H1 (cell line): ENCODE measurements at regions not wholly inside any gene's neighbourhood (a gene's known extent, or its start where the extent isn't known, plus 50 kb on each side); places are given as distances from the start of the nearest gene placed in this dataset.

Experiments used
- CTCF ChIA-PET: fragments of 300-600 bp; sonication (Branson Sonifier 250); formaldehyde crosslinking; loops from one replicate; lab custom pipeline; 2021; ENCODE audit not compliant: partially characterized antibody; lab: Charles Lee
- POLR2A ChIA-PET: fragments of 300-600 bp; sonication (Branson Sonifier 250); formaldehyde crosslinking; loops from one replicate; lab custom pipeline; 2021; ENCODE audit warnings: inconsistent platforms; ENCODE audit not compliant: partially characterized antibody; lab: Charles Lee
- DNase-seq, 2 experiments: peaks; one replicate each; pipeline versions ENCODE4 v3.0.0 to v3.0.0-alpha.2; 2010 to 2022; ENCODE audit warnings: low spot score in 2 of 2, low read depth in 1 of 2, mixed read lengths in 1 of 2
- FAIRE-seq: peaks from 2 replicates; lab custom pipeline; 2011; peaks lifted over from hg19 to GRCh38; lab: Jason Lieb, UNC
- H2AFZ ChIP-seq: 2 replicates; pipeline ENCODE4 v1.8.1; 2012; ENCODE audit warnings: low read length, inconsistent platforms
- H2AK5ac ChIP-seq: 2 replicates; pipeline ENCODE4 v1.6.1; 2013; ENCODE audit warnings: low read depth, low read length
- H2BK120ac ChIP-seq: replicated peaks from 2 replicates; pipeline ENCODE3; 2013; ENCODE audit warnings: low read depth, low read length, inconsistent platforms
- H2BK12ac ChIP-seq: 2 replicates; pipeline ENCODE4 v1.6.1; 2013; ENCODE audit warnings: low read depth, low read length
- H2BK15ac ChIP-seq: 2 replicates; pipeline ENCODE4 v1.6.1; 2013; ENCODE audit warnings: low read length
- H2BK20ac ChIP-seq: 2 replicates; pipeline ENCODE4 v1.6.1; 2013; ENCODE audit warnings: low read length
- H2BK5ac ChIP-seq: 2 replicates; pipeline ENCODE4 v1.6.1; 2013; ENCODE audit warnings: low read depth, low read length
- H3K14ac ChIP-seq: 2 replicates; pipeline ENCODE4 v1.6.1; 2013; ENCODE audit warnings: inconsistent platforms; ENCODE audit not compliant: insufficient read length
- H3K18ac ChIP-seq: 2 replicates; pipeline ENCODE4 v1.6.1; 2013; ENCODE audit warnings: low read length; ENCODE audit errors: extremely low read depth
- H3K23ac ChIP-seq: 2 replicates; pipeline ENCODE4 v1.6.1; 2013; ENCODE audit warnings: inconsistent platforms; ENCODE audit not compliant: insufficient read length
- H3K23me2 ChIP-seq: 2 replicates; pipeline ENCODE4 v1.6.1; 2013; ENCODE audit warnings: low read depth, low read length
- H3K27ac ChIP-seq: 2 replicates; pipeline ENCODE4 v1.6.1; 2011; ENCODE audit warnings: low read depth, low read length, inconsistent platforms
- H3K27me3 ChIP-seq, 4 experiments: replicated peaks in 1 of 4; 1 replicate in 1 of 4; 2 replicates in 3 of 4; pipeline versions ENCODE4 v1.6.1 to v1.8.1; 2011 to 2013; ENCODE audit warnings: low read length in 3 of 4, mild to moderate bottlenecking in 3 of 4, inconsistent platforms in 2 of 4, mixed read lengths in 2 of 4, moderate library complexity in 1 of 4; ENCODE audit not compliant: control insufficient read depth in 3 of 4, insufficient read depth in 3 of 4; ENCODE audit errors: extremely low read depth in 1 of 4
- H3K36me3 ChIP-seq, 4 experiments: 2 replicates each; pipeline versions ENCODE4 v1.6.1 to v1.8.1; 2011 to 2013; ENCODE audit warnings: mild to moderate bottlenecking in 4 of 4, low read length in 3 of 4, moderate library complexity in 2 of 4, control low read depth in 1 of 4, inconsistent platforms in 1 of 4; ENCODE audit not compliant: insufficient read depth in 4 of 4, control insufficient read depth in 2 of 4
- H3K4ac ChIP-seq: replicated peaks from 2 replicates; pipeline ENCODE3; 2013; ENCODE audit warnings: low read length, low read depth, mixed read lengths, inconsistent platforms; ENCODE audit not compliant: insufficient read length
- H3K4me1 ChIP-seq, 4 experiments: replicated peaks in 1 of 4; 1 replicate in 1 of 4; 2 replicates in 3 of 4; pipeline versions ENCODE4 v1.6.1 to v1.8.1; 2011 to 2013; ENCODE audit warnings: low read length in 3 of 4, inconsistent platforms in 2 of 4, mixed read lengths in 1 of 4; ENCODE audit not compliant: insufficient read depth in 4 of 4, control insufficient read depth in 3 of 4
- H3K4me2 ChIP-seq, 2 experiments: 2 replicates each; pipeline versions ENCODE4 v1.6.1 to v1.8.1; 2011 to 2013; ENCODE audit warnings: low read depth in 2 of 2, low read length in 2 of 2, control low read depth in 1 of 2, inconsistent platforms in 1 of 2, mild to moderate bottlenecking in 1 of 2; ENCODE audit not compliant: insufficient read depth in 1 of 2
- H3K4me3 ChIP-seq, 4 experiments: fragments of 200-600, 300-600 bp in 1 of 4; sonication (generic), shearing (Covaris generic), sonication (Bioruptor Twin) in 1 of 4; 2 replicates each; pipeline versions ENCODE4 v1.5.1 to v1.8.1; 2011 to 2016; ENCODE audit warnings: low read length in 4 of 4, low read depth in 3 of 4, control low read depth in 2 of 4, inconsistent platforms in 2 of 4, mild to moderate bottlenecking in 2 of 4, mixed read lengths in 1 of 4, moderate library complexity in 1 of 4; ENCODE audit not compliant: insufficient read depth in 2 of 4; ENCODE audit errors: extremely low read depth in 1 of 4
- H3K56ac ChIP-seq: replicated peaks from 2 replicates; pipeline ENCODE3; 2013; ENCODE audit warnings: low read depth, mild to moderate bottlenecking, mixed read lengths, low read length, inconsistent platforms; ENCODE audit not compliant: insufficient read length
- H3K79me1 ChIP-seq: 2 replicates; pipeline ENCODE4 v1.6.1; 2013; ENCODE audit warnings: low read depth, low read length, control low read depth
- H3K79me2 ChIP-seq, 2 experiments: 2 replicates each; pipeline versions ENCODE4 v1.6.1 to v1.8.1; 2012 to 2013; ENCODE audit warnings: low read length in 2 of 2, mild to moderate bottlenecking in 2 of 2, inconsistent platforms in 1 of 2; ENCODE audit not compliant: insufficient read depth in 2 of 2, control insufficient read depth in 1 of 2
- H3K9ac ChIP-seq, 4 experiments: replicated peaks in 1 of 4; 1 replicate in 1 of 4; 2 replicates in 3 of 4; pipeline versions ENCODE4 v1.6.1 to v1.8.1; 2011 to 2013; ENCODE audit warnings: low read depth in 3 of 4, low read length in 3 of 4, control low read depth in 2 of 4, mild to moderate bottlenecking in 2 of 4, moderate library complexity in 2 of 4, inconsistent platforms in 1 of 4; ENCODE audit errors: extremely low read depth in 1 of 4
- H3K9me3 ChIP-seq, 2 experiments: 2 replicates each; pipeline versions ENCODE4 v1.6.1 to v1.8.1; 2012 to 2013; ENCODE audit warnings: mild to moderate bottlenecking in 2 of 2, moderate library complexity in 2 of 2, control low read depth in 1 of 2, inconsistent platforms in 1 of 2, low read depth in 1 of 2, low read length in 1 of 2, mixed read lengths in 1 of 2; ENCODE audit not compliant: insufficient read depth in 2 of 2
- H4K20me1 ChIP-seq, 2 experiments: replicated peaks in 1 of 2; 2 replicates each; pipeline versions ENCODE3 to v1.8.1; 2011 to 2013; ENCODE audit warnings: inconsistent platforms in 2 of 2, low read length in 2 of 2, mild to moderate bottlenecking in 1 of 2; ENCODE audit not compliant: insufficient read depth in 2 of 2, control insufficient read depth in 1 of 2
- H4K5ac ChIP-seq: 2 replicates; pipeline ENCODE4 v1.6.1; 2013; ENCODE audit warnings: low read length, low read depth, mixed read lengths, inconsistent platforms; ENCODE audit not compliant: insufficient read length
- H4K8ac ChIP-seq: 2 replicates; pipeline ENCODE4 v1.8.0; 2013; ENCODE audit warnings: mild to moderate bottlenecking, moderate library complexity, low read length, inconsistent platforms; ENCODE audit not compliant: insufficient read depth; ENCODE audit errors: extremely low read depth
- H4K91ac ChIP-seq: replicated peaks from 2 replicates; pipeline ENCODE3; 2013; ENCODE audit warnings: low read length, mixed read lengths, inconsistent platforms; ENCODE audit not compliant: insufficient read length
- CHD1 ChIP-seq: IDR thresholded peaks from 2 replicates; pipeline ENCODE4 v1.6.1; 2012; ENCODE audit warnings: low read depth, low read length, improper control_type of control experiment
- MAFK ChIP-seq: IDR thresholded peaks from 2 replicates; pipeline ENCODE4 v1.6.1; 2012; ENCODE audit warnings: low read depth, mild to moderate bottlenecking, improper control_type of control experiment, low read length
- PHF8 ChIP-seq: fragments of 200-600 bp; sonication (generic); conservative IDR thresholded peaks from 2 replicates; pipeline ENCODE4 v1.7.1; 2012; ENCODE audit warnings: low read depth, mild to moderate bottlenecking, inconsistent platforms, low read length, moderate library complexity
- POLR2A ChIP-seq, 2 experiments: IDR thresholded peaks; 1 replicate in 1 of 2; 2 replicates in 1 of 2; pipeline ENCODE4 v1.6.1; 2011; ENCODE audit warnings: low read depth in 2 of 2, low read length in 2 of 2, mild to moderate bottlenecking in 2 of 2; ENCODE audit errors: control extremely low read depth in 1 of 2
- RAD21 ChIP-seq, 2 experiments: IDR thresholded peaks in 1 of 2; conservative IDR thresholded peaks in 1 of 2; 2 replicates each; pipeline ENCODE4 v1.6.1; 2011; ENCODE audit warnings: low read depth in 2 of 2, low read length in 2 of 2, improper control_type of control experiment in 1 of 2, inconsistent platforms in 1 of 2, mild to moderate bottlenecking in 1 of 2, moderate library complexity in 1 of 2
- SIX5 ChIP-seq: IDR thresholded peaks from 2 replicates; pipeline ENCODE4 v1.6.1; 2011; ENCODE audit warnings: mild to moderate bottlenecking, low read depth, low read length
- ZNF274 ChIP-seq: IDR thresholded peaks from 2 replicates; pipeline ENCODE4 v1.7.0; 2012; ENCODE audit warnings: low read length, borderline replicate concordance; ENCODE audit errors: extremely low read depth
- WGBS, 2 experiments: shearing (Covaris generic) in 1 of 2; methylation state at CpG; one replicate each; pipeline versions ENCODE4 v1.1.6 to v1.1.7; 2013 to 2015; ENCODE audit warnings: low lambda C conversion rate in 2 of 2, mixed read lengths in 2 of 2, inconsistent platforms in 1 of 2, low coverage in 1 of 2, missing lambda C conversion rate in 1 of 2; ENCODE audit not compliant: insufficient replicate concordance in 2 of 2, insufficient coverage in 1 of 2, insufficient read length in 1 of 2; ENCODE audit errors: extremely low coverage in 1 of 2, missing lambda C conversion rate in 1 of 2; 5-methylcytosine and 5-hydroxymethylcytosine counted together

DNA sequence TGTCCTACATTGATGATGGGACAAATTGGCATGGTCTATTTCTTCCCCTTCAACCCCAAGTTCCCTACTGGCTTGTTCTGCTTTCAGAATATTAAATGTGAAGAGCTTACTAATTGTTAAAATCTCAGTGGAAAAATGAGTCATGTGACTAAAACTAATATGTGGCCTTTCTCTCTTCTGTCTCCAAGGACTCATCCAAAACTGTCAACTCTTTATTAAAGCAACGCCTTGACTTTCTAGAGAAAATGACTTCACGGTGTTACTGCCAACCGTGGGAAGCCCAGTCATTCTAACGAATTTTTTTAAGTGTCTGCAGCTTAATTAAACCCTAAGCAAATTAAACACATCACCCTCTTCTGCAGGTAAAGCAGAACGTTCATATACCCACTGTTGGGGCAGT, 431.6 kb downstream of the DTWD2 start:
- Histone ChIP-seq H3K14ac (no peak overlapping the region), H3K36me3 (no peaks in the 10 kb centered on the region), H4K5ac (no peak overlapping the region), H2AFZ (no peak overlapping the region), H3K79me1 (no peaks in the 10 kb centered on the region), H3K23me2 (no peaks in the 10 kb centered on the region), H3K4ac (no peak overlapping the region), H3K79me2 (no peaks in the 10 kb centered on the region), H3K9me3 (no peaks in the 10 kb centered on the region), H4K20me1 (no peaks in the 10 kb centered on the region), H3K4me2 (no peak overlapping the region)
- ChIA-PET POLR2A (interaction anchor here (1.1 kb wide), 1 partner anchor 18 kb away, joined by 3 read pairs; no protein-coding TSS in a partner anchor), CTCF (interaction anchor here (0.9 kb wide), 1 partner anchor 9 kb away, joined by 3 read pairs; no protein-coding TSS in a partner anchor)
- TF ChIP-seq ZNF274 (no peak), POLR2A (IDR thresholded peaks at IDR 0.05; ENCODE audit: control extremely low read depth in 1 of 2, low read depth in 2 of 2, low read length in 2 of 2) (no peak), RAD21 (IDR thresholded peaks at IDR 0.05 in 1 of 2, conservative IDR thresholded peaks at IDR 0.05 in 1 of 2; ENCODE audit: low read depth in 2 of 2, low read length in 2 of 2) (no peak), PHF8 (no peak), SIX5 (no peak), CHD1 (no peak), MAFK (no peak)
- TF ChIP-seq, all 59 proteins: peak for 0
- Histone ChIP-seq H3K56ac (no peak overlapping the region), H4K8ac (no peak overlapping the region), H2BK5ac (no peak overlapping the region), H3K27ac (no peak overlapping the region), H4K91ac (no peak overlapping the region), H2BK15ac (no peak overlapping the region), H2BK12ac (no peak overlapping the region), H2AK5ac (no peak overlapping the region), H2BK120ac (no peak overlapping the region), H3K23ac (no peak overlapping the region), H3K27me3 (no peaks in the 10 kb centered on the region), H2BK20ac (no peak overlapping the region), H3K18ac (no peak overlapping the region), H3K9ac (no peak overlapping the region), H3K4me1 (peaks cover 0 to 2% (median 0%) of the 10 kb centered on the region in 4 experiments; a peak in 1 of 7 replicates), H3K4me3 (no peak overlapping the region)
- DNase-seq (no peak), FAIRE-seq (no peak)
- 91% methylated on average over 5 of the region's 5 CpGs; no CpG with 5 or more reads in 1 of the 2 experiments for WGBS, 2 experiments
